ENCODE measurements at regions not wholly inside any gene's neighbourhood (a gene's known extent, or its start where the extent isn't known, plus 50 kb on each side); places are given as distances from the start of the nearest gene placed in this dataset.

GRCh38 chr2:23077596-23077995 lies 307.4 kb upstream of the KLHL29 start:
- no peak for TF ChIP-seq CTCF (IDR thresholded peaks at IDR 0.05)
- DNase-seq (ENCODE audit: low spot score) (no peak), ATAC-seq (ENCODE audit: low FRiP score) (no peak)

GRCh38 chr2:23078784-23079434 lies 306.1 kb upstream of the KLHL29 start:
- no peak for ATAC-seq (ENCODE audit: low FRiP score)
- no peak for DNase-seq (ENCODE audit: low spot score)
- TF ChIP-seq CTCF (IDR thresholded peaks at IDR 0.05) = no peak

GRCh38 chr2:23083966-23084365 lies 301.0 kb upstream of the KLHL29 start:
- DNase-seq (ENCODE audit: low spot score) (no peak), ATAC-seq (ENCODE audit: low FRiP score) (no peak)
- no peak for TF ChIP-seq CTCF (IDR thresholded peaks at IDR 0.05)

- ATAC-seq (ENCODE audit: low FRiP score) = no peak
- no peak for DNase-seq (ENCODE audit: low spot score)
- TF ChIP-seq CTCF (IDR thresholded peaks at IDR 0.05) = no peak
Measured at GRCh38 chr2:23091019-23091418, 294.0 kb upstream of the KLHL29 start.

GRCh38 chr2:23091900-23092299 lies 293.1 kb upstream of the KLHL29 start:
- no peak for ATAC-seq (ENCODE audit: low FRiP score)

GRCh38 chr2:23092831-23093230 lies 292.1 kb upstream of the KLHL29 start:
- ATAC-seq (ENCODE audit: low FRiP score) = no peak
- no peak for TF ChIP-seq CTCF (IDR thresholded peaks at IDR 0.05)

More at GRCh38 chr2:23091900-23092299, 293.1 kb upstream of the KLHL29 start:
- no peak for TF ChIP-seq CTCF (IDR thresholded peaks at IDR 0.05)
- no peak for DNase-seq (ENCODE audit: low spot score)

GRCh38 chr2:23093513-23093912 lies 291.5 kb upstream of the KLHL29 start:
- ATAC-seq (ENCODE audit: low FRiP score) (no peak), DNase-seq (ENCODE audit: low spot score) (no peak)
- TF ChIP-seq CTCF (IDR thresholded peaks at IDR 0.05) = no peak

More at GRCh38 chr2:23092831-23093230, 292.1 kb upstream of the KLHL29 start:
- DNase-seq (ENCODE audit: low spot score) = no peak

Data from omental fat pad (tissue), 3 donors.